T-helper 17 cell (primary cell): ENCODE measurements at regions not wholly inside any gene's neighbourhood (a gene's known extent, or its start where the extent isn't known, plus 50 kb on each side); places are given as distances from the start of the nearest gene placed in this dataset.

Experiments
- ATAC-seq: fragments of 150-1000 bp; cut with Tn5 transposase; 2 replicates; pipeline ENCODE4 v1.10.0; 2021; ENCODE audit warnings: mild to moderate bottlenecking, moderate library complexity
- DNase-seq, 3 donors: peaks; one replicate each; pipeline versions ENCODE4 v3.0.0 to v3.0.0-alpha.2; 2020 to 2021
- H3K9me3 ChIP-seq: one replicate; pipeline ENCODE4 v1.7.0; 2013; ENCODE audit warnings: low read length, mild to moderate bottlenecking; ENCODE audit not compliant: control insufficient read depth, poor library complexity, severe bottlenecking
- H3K27ac Mint-ChIP-seq: one replicate; pipeline ENCODE4 v1.8.0; 2022; ENCODE audit warnings: mild to moderate bottlenecking, moderate library complexity, mixed read lengths
- H3K27me3 Mint-ChIP-seq: one replicate; pipeline ENCODE4 v1.8.0; 2022; ENCODE audit warnings: mixed read lengths
- H3K36me3 Mint-ChIP-seq: one replicate; pipeline ENCODE4 v1.8.0; 2022; ENCODE audit warnings: low read depth, mixed read lengths
- H3K4me1 Mint-ChIP-seq: one replicate; pipeline ENCODE4 v1.8.0; 2022; ENCODE audit warnings: mild to moderate bottlenecking, mixed read lengths
- H3K4me3 Mint-ChIP-seq: one replicate; pipeline ENCODE4 v1.8.0; 2022; ENCODE audit warnings: mild to moderate bottlenecking, moderate library complexity, mixed read lengths

DNA sequence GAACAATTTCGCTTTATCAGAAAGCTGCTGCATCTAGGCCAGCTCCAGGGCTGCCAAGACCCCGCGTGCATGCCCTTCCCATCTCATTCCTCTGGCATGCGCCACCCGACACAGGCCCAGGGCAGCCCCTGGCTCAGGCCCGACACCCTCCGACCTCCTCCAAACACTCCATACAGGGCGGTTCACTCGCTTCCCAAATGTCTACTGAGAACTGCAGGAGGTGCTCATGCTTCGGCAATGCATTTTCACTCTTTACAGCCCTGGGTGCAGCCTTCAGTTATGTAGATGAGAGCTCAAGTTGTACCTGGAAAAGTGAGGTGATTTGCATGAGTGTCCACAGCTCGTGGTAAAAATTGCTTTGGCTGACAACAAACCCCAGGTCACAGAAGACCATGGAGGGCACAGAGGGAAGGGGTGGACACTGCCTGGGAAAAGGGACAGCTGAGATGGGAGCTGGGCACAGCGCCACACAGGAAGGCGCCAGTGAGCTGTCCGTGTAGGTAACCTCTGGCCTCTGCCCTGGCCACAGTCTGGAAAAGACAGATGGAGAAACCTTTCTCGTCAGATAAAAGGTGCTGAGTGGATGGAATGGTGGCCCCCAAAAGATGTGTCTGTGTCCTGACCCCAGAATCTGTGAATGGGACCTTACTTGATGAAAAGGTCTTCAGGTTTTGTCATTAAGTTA, 1351.9 kb downstream of the BRD1 start:
- H3K4me3 Mint-ChIP-seq, result no peak overlapping the region
- no peaks in the 10 kb centered on the region for H3K4me1 Mint-ChIP-seq
- DNase-seq, result no peak
- H3K27ac Mint-ChIP-seq, result no peak overlapping the region
- H3K36me3 Mint-ChIP-seq, result no peaks in the 10 kb centered on the region
- ATAC-seq, result no peak
- H3K9me3 ChIP-seq, result no peaks in the 10 kb centered on the region
- H3K27me3 Mint-ChIP-seq, result peaks cover 42% of the 10 kb centered on the region

DNA sequence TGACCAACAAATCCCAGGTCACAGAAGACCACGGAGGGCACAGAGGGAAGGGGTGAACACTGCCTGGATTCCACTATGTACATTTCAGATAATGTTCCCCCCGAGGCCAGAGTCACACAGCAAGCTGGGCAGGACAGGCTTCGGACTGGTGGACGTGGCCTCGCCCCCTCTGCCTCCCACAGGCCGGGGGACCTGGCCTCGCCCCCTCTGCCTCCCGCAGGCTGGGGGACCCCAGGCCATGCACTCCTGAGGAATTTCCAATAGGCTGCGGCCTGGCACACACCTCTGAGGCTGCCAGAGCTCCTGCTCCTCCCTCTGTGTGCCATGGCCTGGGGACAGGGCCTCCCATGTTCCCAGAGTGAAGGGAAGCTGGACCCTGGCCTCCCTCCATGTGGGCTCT, 1352.8 kb downstream of the BRD1 start:
- no peak for DNase-seq
- peaks cover 42% of the 10 kb centered on the region for H3K27me3 Mint-ChIP-seq
- no peaks in the 10 kb centered on the region for H3K9me3 ChIP-seq
- no peak overlapping the region for H3K4me3 Mint-ChIP-seq
- ATAC-seq, result no peak
- H3K27ac Mint-ChIP-seq, result no peak overlapping the region
- H3K4me1 Mint-ChIP-seq, result no peaks in the 10 kb centered on the region
- no peaks in the 10 kb centered on the region for H3K36me3 Mint-ChIP-seq

DNA sequence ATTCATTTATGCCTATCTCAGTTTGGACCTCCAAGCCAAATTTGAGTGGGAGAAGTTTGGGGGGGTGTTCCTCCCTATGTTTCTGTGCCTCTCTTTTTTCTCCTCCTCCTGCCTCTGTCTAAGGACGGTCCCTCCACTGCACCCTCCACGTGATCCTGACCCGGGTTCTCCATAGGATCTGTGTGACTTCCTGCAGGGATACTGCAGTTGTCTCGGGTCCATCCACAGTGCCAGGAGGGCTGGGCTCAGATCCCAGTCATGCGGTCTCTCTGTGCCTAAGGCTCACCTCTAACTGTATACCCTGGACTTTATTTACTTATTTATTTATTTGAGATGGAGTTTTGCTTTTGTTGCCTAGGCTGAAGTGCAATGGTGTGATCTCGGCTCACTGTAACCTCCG, 1354.5 kb downstream of the BRD1 start:
- H3K9me3 ChIP-seq, result no peaks in the 10 kb centered on the region
- no peaks in the 10 kb centered on the region for H3K4me1 Mint-ChIP-seq
- ATAC-seq, result no peak
- no peaks in the 10 kb centered on the region for H3K36me3 Mint-ChIP-seq
- no peak overlapping the region for H3K4me3 Mint-ChIP-seq
- no peak overlapping the region for H3K27ac Mint-ChIP-seq
- no peak for DNase-seq
- peaks cover 42% of the 10 kb centered on the region for H3K27me3 Mint-ChIP-seq

DNA sequence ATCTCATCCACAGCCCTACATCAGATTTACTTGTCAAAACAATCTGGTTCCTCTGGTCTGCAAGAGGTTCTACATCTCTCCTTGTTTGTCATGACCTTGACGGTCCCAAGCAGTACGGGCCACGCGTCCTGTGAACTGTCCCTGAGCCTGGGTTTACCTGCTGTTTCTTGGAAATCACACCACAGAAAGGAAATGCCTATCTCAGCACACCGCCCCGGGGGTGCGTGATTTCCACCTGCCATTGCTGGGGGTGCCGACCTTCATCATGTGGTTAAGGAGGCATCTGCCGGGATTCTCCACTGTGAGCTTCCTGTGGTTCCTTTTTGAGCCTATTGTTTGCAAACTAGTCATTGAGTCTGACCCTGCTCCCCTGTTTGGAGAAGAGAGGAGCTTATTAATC, 1363.4 kb downstream of the BRD1 start:
- no peaks in the 10 kb centered on the region for H3K4me1 Mint-ChIP-seq
- ATAC-seq (no peak), DNase-seq (no peak)
- no peaks in the 10 kb centered on the region for H3K36me3 Mint-ChIP-seq
- peaks cover 10% of the 10 kb centered on the region for H3K27me3 Mint-ChIP-seq
- no peaks in the 10 kb centered on the region for H3K9me3 ChIP-seq
- no peak overlapping the region for H3K27ac Mint-ChIP-seq
- no peak overlapping the region for H3K4me3 Mint-ChIP-seq

DNA sequence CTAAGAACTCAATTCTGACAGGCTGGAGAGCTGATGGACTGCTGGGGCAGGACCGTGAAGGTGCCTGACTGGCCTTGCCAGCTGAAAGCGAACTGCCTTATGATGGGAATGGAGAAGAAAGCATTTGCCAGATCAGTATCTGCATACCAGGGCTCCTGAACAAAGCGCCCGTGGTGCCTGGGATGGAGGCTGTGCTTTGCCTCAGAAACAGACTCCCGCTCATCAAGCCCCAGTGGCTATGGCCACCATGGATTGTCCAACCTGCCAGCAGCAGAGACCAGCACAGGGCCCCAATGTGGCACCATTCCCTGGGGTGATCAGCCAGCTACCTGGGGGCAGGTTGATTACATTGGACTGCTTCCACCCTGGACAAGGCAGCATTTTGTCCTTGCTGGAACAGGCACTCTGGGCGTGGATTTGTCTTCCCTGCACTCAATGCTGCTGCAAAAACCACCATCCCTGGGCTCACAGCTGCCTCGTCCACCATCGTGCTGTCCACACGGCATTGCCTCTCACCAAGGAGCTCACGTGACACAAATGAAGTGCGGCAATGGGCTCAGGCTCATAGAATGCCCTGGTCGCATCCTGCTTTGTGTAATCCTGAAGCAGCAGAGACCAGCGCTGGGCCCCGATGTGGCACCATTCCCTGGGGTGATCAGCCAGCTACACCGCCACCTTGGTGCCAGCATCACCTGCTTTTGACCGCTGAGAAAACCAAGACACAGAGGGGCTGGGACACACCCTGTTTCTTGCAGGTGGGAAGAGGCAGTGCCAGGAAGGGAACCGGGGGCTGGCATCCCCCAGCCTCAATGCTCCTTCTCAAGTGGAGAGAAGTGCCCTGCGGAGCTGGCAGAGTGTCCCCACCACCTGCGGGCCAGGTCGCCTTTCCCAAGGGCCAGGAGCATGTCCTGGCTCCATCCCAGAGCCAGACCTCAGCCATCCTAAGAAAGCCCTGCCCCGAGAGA, 1367.5 kb downstream of the BRD1 start:
- ATAC-seq (no peak), DNase-seq (no peak)
- peaks cover 24% of the 10 kb centered on the region for H3K27me3 Mint-ChIP-seq
- no peak overlapping the region for H3K4me3 Mint-ChIP-seq
- no peaks in the 10 kb centered on the region for H3K9me3 ChIP-seq
- H3K4me1 Mint-ChIP-seq, result no peaks in the 10 kb centered on the region
- H3K27ac Mint-ChIP-seq, result no peak overlapping the region
- no peaks in the 10 kb centered on the region for H3K36me3 Mint-ChIP-seq

DNA sequence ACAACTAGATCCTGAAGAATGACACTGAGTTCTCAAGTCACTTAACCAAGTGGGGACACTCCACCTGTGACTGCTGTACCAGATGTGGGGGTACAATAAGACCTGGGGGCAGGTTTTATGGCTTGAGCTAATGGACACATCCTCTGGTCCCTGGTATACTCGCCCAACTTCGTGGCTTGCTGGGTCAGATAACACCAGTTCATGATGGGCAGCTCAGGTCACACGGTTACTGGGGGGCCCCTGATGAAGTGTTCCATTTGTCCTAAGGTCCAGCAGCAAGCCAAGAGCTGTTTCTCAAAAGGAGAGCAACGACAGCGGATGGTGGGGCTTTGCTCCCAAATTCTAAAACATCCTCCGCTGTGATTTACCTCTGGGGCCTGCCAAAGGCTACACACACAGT, 1368.4 kb downstream of the BRD1 start:
- Mint-ChIP-seq H3K36me3 (no peaks in the 10 kb centered on the region), H3K4me3 (no peak overlapping the region)
- no peak for ATAC-seq

DNA sequence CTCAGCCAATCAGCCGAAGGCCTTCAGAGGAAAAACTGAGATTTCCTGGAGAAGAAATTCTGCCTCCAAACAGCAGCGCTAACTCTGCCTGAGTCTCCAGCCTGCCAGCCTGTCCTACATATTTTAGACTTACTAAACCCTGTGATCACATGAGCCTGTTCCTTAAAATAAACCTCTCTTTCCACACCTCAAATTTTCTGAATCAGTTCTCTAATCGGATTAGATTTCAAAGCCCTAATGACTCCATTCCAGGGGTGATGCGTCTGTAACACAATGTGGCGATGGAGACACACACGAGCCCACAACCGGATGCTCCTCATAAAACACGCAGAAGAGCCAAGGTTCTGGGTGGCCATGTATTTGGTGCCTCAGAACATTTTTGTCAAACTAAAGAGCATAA, 1371.2 kb downstream of the BRD1 start:
- Mint-ChIP-seq H3K4me3 (no peak overlapping the region), H3K27me3 (peaks cover 32% of the 10 kb centered on the region), H3K4me1 (no peaks in the 10 kb centered on the region), H3K36me3 (no peaks in the 10 kb centered on the region), H3K27ac (no peak overlapping the region)
- no peaks in the 10 kb centered on the region for H3K9me3 ChIP-seq
- no peak for ATAC-seq
- no peak for DNase-seq

More for the DNA sequence above, 1368.4 kb downstream of the BRD1 start:
- H3K27ac Mint-ChIP-seq, result no peak overlapping the region
- no peak for DNase-seq
- no peaks in the 10 kb centered on the region for H3K4me1 Mint-ChIP-seq
- H3K27me3 Mint-ChIP-seq, result peaks cover 15% of the 10 kb centered on the region
- H3K9me3 ChIP-seq, result no peaks in the 10 kb centered on the region

DNA sequence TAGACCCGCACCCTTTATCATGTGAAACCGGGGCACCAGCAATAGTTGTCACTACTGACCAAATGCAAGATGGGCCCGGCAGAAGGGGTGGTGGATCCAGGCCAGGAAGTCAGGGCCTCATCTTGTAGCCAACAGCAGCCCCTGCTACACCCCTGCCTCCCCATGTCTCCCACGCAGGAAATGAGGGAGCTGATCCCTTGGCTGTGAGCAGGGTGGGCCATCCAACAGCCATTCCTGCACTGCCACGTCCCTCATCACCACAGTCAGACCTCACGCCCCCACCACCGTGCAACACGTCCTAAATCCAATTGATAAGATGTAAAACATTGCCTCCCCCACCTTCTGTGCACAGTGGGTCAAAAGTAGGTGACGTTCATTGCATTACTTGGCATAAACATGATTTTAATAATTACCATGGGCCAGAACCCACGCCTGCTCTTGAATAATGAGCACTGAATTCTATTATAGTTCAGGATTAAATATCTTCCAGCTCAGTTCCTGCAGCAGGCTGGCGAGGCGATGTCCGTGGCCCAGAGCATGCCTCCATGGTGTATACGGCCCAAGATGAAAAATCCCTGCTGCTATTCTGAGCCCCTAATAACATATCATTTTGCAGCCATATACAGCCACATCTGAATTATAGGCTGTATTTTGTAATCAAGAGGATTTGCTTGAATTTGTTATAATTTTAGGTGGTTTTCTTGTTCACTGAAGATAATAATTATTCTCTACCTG, 1373.8 kb downstream of the BRD1 start:
- Mint-ChIP-seq H3K36me3 (no peaks in the 10 kb centered on the region), H3K27ac (no peak overlapping the region), H3K4me1 (no peaks in the 10 kb centered on the region), H3K4me3 (no peak overlapping the region), H3K27me3 (peaks cover 40% of the 10 kb centered on the region)
- DNase-seq, result no peak
- no peaks in the 10 kb centered on the region for H3K9me3 ChIP-seq
- no peak for ATAC-seq

DNA sequence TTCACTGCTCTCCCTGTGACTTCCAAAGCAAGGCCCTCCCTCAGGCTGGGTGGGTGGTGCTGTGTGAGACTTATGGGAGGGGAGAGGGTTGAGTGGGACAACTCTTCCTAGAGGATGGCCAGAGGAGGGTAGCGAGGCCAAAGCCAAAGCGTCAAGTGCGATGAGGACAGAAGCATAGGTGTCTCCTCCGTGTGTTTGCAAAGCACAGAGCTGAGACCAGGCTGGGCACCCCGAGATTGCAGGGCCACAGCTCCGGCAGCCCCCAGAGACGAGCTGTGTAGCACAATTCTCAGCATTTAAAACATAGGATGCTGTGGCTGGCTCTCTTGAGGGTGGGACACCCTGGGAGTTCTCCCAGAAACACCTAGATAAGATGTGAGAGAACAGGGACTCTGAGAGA, 1374.5 kb downstream of the BRD1 start:
- Mint-ChIP-seq H3K27ac (no peak overlapping the region), H3K4me1 (no peaks in the 10 kb centered on the region), H3K4me3 (no peak overlapping the region), H3K36me3 (no peaks in the 10 kb centered on the region), H3K27me3 (peaks cover 40% of the 10 kb centered on the region)
- no peaks in the 10 kb centered on the region for H3K9me3 ChIP-seq
- DNase-seq (no peak), ATAC-seq (no peak)

DNA sequence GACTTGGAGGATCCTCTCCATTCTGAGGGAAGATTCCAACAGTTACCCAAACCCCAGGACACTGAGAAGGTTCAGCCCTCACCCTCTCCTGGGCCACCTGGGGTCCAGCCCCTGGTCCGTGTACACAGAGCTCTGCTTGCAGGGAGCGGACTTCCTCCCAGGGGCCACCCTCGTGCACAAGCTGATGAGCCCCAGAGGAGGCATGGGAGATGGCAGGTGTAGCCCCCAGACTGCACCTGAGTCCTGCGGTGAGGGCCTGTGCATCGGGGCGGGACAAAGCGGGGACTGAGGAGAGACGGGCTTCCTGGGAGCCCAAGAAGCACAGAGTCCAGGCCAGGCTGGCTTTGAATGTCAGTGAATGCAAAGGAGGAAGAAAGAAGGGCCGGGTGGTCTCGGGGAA, 1374.9 kb downstream of the BRD1 start:
- ATAC-seq, result no peak
- H3K27me3 Mint-ChIP-seq, result peaks cover 40% of the 10 kb centered on the region
- no peaks in the 10 kb centered on the region for H3K9me3 ChIP-seq
- no peaks in the 10 kb centered on the region for H3K4me1 Mint-ChIP-seq
- no peak overlapping the region for H3K4me3 Mint-ChIP-seq
- H3K27ac Mint-ChIP-seq, result peak overlapping the region; percentile 68
- DNase-seq, result no peak
- H3K36me3 Mint-ChIP-seq, result no peaks in the 10 kb centered on the region

DNA sequence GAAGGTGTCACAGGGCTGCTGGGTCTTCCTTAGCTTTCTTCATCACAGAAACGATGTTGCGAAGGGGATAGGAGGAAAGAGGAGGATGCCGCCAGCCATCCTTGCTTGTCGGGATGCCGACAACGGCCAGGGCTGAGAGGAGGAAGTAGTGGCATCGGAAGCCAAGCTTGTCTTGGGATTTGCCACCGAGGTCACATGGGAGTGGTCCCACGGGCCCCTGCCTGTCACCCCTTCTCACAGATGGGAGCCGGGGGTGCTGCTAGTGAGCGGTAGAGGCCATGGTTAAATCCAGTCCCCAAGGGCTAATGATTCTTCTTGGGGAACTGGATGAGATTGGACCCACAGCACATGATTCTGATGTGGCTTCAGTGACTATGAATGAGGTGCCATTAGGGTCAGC, 1375.8 kb downstream of the BRD1 start:
- Mint-ChIP-seq H3K4me3 (no peak overlapping the region), H3K27me3 (peaks cover 40% of the 10 kb centered on the region), H3K36me3 (no peaks in the 10 kb centered on the region), H3K4me1 (no peaks in the 10 kb centered on the region), H3K27ac (no peak overlapping the region)
- ATAC-seq (no peak), DNase-seq (no peak)
- H3K9me3 ChIP-seq, result no peaks in the 10 kb centered on the region

DNA sequence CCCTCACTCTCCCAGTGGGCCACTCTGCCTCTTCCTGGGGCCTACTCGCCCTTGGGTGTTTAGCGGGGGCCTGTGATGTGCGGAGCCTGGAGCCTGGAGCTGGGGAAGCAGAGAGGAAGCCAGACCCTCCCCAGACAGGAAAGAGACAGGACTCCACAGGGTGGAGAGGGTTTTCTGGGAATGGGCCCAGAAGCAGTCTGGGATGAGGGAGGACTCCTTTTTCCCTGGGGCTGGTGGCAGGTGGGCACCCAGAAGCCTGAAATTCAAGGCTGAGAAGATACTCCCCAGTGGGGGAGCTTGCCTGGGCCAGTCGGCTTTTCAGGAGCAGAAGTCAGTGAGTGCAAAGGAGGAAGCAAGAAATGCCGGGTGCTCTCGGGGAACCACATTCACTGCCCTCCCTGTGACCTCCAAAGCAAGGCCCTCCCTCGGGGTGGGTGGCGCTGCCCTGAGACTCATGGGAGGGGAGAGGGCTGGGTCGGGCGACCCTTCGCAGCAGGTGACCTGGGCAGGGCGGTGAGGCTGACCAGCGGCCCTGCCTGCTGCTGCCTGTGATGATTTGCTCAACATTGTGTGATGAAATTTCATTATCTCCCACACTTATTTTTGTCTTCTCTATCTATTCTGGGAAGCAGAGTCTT, 1377.4 kb downstream of the BRD1 start:
- Mint-ChIP-seq H3K27me3 (peaks cover 28% of the 10 kb centered on the region), H3K27ac (no peak overlapping the region), H3K36me3 (no peaks in the 10 kb centered on the region), H3K4me1 (no peaks in the 10 kb centered on the region), H3K4me3 (no peak overlapping the region)
- H3K9me3 ChIP-seq, result no peaks in the 10 kb centered on the region
- ATAC-seq, result no peak
- no peak for DNase-seq
